Astrocyte (in vitro differentiated cells and primary cell): ENCODE measurements at regions not wholly inside any gene's neighbourhood (a gene's known extent, or its start where the extent isn't known, plus 50 kb on each side); places are given as distances from the start of the nearest gene placed in this dataset.

ENCODE experiments used
- DNase-seq: peaks from one replicate; pipeline ENCODE4 v3.0.0-alpha.2; 2010; ENCODE audit warnings: low read depth
- FAIRE-seq: peaks from 2 replicates; lab custom pipeline; 2011; peaks lifted over from hg19 to GRCh38; lab: Jason Lieb, UNC
- H2AFZ ChIP-seq: 2 replicates; pipeline ENCODE4 v1.6.0; 2012; ENCODE audit warnings: low read depth, low read length, inconsistent platforms
- H3K27ac ChIP-seq: 2 replicates; pipeline ENCODE4 v1.5.1; 2011; ENCODE audit warnings: low read depth, low read length, inconsistent platforms
- H3K27me3 ChIP-seq: 2 replicates; pipeline ENCODE4 v1.6.0; 2011; ENCODE audit warnings: low read length, inconsistent platforms; ENCODE audit not compliant: insufficient read depth
- H3K36me3 ChIP-seq: 2 replicates; pipeline ENCODE4 v1.5.1; 2011; ENCODE audit warnings: low read length, inconsistent platforms; ENCODE audit not compliant: insufficient read depth
- H3K4me1 ChIP-seq: 2 replicates; pipeline ENCODE4 v1.5.1; 2011; ENCODE audit warnings: low read length, inconsistent platforms; ENCODE audit not compliant: insufficient read depth
- H3K4me2 ChIP-seq: 2 replicates; pipeline ENCODE4 v1.6.0; 2012; ENCODE audit warnings: low read length, inconsistent platforms
- H3K4me3 ChIP-seq: 2 replicates; pipeline ENCODE4 v1.5.1; 2011; ENCODE audit warnings: low read depth, mild to moderate bottlenecking, low read length, inconsistent platforms; ENCODE audit not compliant: insufficient read depth
- H3K79me2 ChIP-seq: 2 replicates; pipeline ENCODE4 v1.6.0; 2012; ENCODE audit warnings: mild to moderate bottlenecking, low read length, inconsistent platforms; ENCODE audit not compliant: insufficient read depth
- H3K9ac ChIP-seq: 2 replicates; pipeline ENCODE4 v1.6.0; 2012; ENCODE audit warnings: mild to moderate bottlenecking, low read length, inconsistent platforms
- H3K9me3 ChIP-seq: 2 replicates; pipeline ENCODE4 v1.5.1; 2012; ENCODE audit warnings: low read depth, mild to moderate bottlenecking, low read length, inconsistent platforms; ENCODE audit not compliant: insufficient read depth
- H4K20me1 ChIP-seq: 2 replicates; pipeline ENCODE4 v1.6.0; 2012; ENCODE audit warnings: low read length, inconsistent platforms; ENCODE audit not compliant: insufficient read depth
- H3K27ac Mint-ChIP-seq: one replicate; pipeline ENCODE4 v1.8.0; 2021; ENCODE audit warnings: mild to moderate bottlenecking, mixed read lengths; ENCODE audit not compliant: unreplicated experiment
- H3K27me3 Mint-ChIP-seq: one replicate; pipeline ENCODE4 v1.8.0; 2021; ENCODE audit warnings: low read depth, mixed read lengths; ENCODE audit not compliant: unreplicated experiment
- H3K36me3 Mint-ChIP-seq: one replicate; pipeline ENCODE4 v1.8.0; 2021; ENCODE audit warnings: low read depth, mixed read lengths; ENCODE audit not compliant: unreplicated experiment
- H3K4me1 Mint-ChIP-seq: one replicate; pipeline ENCODE4 v1.8.0; 2021; ENCODE audit warnings: low read depth, mixed read lengths; ENCODE audit not compliant: unreplicated experiment
- H3K4me3 Mint-ChIP-seq: one replicate; pipeline ENCODE4 v1.8.0; 2021; ENCODE audit warnings: mild to moderate bottlenecking, moderate library complexity, mixed read lengths; ENCODE audit not compliant: unreplicated experiment
- H3K9me3 Mint-ChIP-seq: one replicate; pipeline ENCODE4 v1.8.0; 2021; ENCODE audit warnings: mild to moderate bottlenecking, mixed read lengths; ENCODE audit not compliant: unreplicated experiment
- EZH2 ChIP-seq: IDR thresholded peaks from 2 replicates; pipeline ENCODE4 v1.6.1; 2012; ENCODE audit warnings: mild to moderate bottlenecking, low read length, inconsistent platforms; ENCODE audit not compliant: insufficient read depth
- TF ChIP-seq, protein P1 (sequence below): IDR thresholded peaks from 2 replicates; pipeline ENCODE4 v1.5.1; 2011; ENCODE audit warnings: low read depth, mild to moderate bottlenecking, inconsistent platforms, low read length, moderate library complexity; ENCODE audit not compliant: insufficient read depth

DNA sequence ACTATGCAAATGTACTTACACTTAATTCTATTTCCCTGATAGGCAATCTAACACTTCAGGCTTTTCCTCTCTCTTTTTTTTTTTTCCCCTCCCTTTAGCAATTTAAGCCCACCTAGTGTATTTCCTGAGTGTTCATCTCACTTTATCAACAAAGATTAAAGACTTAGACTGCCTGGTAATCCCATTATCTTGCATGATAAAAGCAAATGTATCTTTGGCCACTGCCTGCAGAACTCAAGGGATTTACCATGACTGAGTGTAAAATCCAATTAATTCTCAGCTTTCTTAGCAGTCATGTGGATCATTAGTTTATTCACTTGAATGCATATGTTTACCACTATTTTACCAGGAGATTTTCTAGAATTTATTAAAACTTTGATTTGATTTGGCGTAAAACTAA is 1102.2 kb upstream of the GYPC start:
- no peak overlapping the region for H3K4me3 Mint-ChIP-seq
- no peak overlapping the region for H3K27ac Mint-ChIP-seq
- no peak overlapping the region for H2AFZ ChIP-seq
- no peak overlapping the region for H3K27ac ChIP-seq
- H3K9ac ChIP-seq = no peak overlapping the region
- H3K9me3 Mint-ChIP-seq = no peaks in the 10 kb centered on the region
- peaks cover 2% of the 10 kb centered on the region for H3K27me3 Mint-ChIP-seq
- no peaks in the 10 kb centered on the region for H3K4me1 ChIP-seq
- H3K27me3 ChIP-seq = no peaks in the 10 kb centered on the region
- no peaks in the 10 kb centered on the region for H3K79me2 ChIP-seq
- no peak for DNase-seq
- TF ChIP-seq EZH2 = no peak
- TF ChIP-seq, protein P1, sequence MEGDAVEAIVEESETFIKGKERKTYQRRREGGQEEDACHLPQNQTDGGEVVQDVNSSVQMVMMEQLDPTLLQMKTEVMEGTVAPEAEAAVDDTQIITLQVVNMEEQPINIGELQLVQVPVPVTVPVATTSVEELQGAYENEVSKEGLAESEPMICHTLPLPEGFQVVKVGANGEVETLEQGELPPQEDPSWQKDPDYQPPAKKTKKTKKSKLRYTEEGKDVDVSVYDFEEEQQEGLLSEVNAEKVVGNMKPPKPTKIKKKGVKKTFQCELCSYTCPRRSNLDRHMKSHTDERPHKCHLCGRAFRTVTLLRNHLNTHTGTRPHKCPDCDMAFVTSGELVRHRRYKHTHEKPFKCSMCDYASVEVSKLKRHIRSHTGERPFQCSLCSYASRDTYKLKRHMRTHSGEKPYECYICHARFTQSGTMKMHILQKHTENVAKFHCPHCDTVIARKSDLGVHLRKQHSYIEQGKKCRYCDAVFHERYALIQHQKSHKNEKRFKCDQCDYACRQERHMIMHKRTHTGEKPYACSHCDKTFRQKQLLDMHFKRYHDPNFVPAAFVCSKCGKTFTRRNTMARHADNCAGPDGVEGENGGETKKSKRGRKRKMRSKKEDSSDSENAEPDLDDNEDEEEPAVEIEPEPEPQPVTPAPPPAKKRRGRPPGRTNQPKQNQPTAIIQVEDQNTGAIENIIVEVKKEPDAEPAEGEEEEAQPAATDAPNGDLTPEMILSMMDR = no peak
- no peaks in the 10 kb centered on the region for H3K9me3 ChIP-seq
- no peaks in the 10 kb centered on the region for H3K36me3 Mint-ChIP-seq
- H3K4me3 ChIP-seq = no peak overlapping the region
- no peaks in the 10 kb centered on the region for H3K4me1 Mint-ChIP-seq
- no peak overlapping the region for H3K4me2 ChIP-seq
- H3K36me3 ChIP-seq = no peaks in the 10 kb centered on the region
- H4K20me1 ChIP-seq = no peaks in the 10 kb centered on the region
- FAIRE-seq = no peak

DNA sequence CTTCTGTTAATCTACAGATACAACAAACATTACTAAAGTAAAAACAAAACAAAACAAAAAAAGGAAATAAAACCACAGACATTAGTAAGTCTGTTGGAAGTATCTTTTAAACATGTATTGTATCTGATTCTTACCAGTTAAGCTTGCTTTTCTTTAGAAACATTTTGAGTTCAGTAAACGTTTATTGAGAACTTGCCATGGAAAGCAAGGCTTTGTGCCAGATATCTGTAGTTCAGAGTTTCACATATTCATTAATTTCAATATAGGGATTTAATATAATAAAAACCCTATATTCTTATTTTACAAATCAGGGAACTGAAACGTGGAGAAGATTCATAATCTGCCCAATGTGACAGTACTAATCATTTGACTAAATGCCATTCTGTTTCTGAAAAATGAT is 1101.0 kb upstream of the GYPC start:
- FAIRE-seq (no peak), DNase-seq (no peak)
- no peak overlapping the region for H3K4me3 ChIP-seq
- no peaks in the 10 kb centered on the region for H3K4me1 Mint-ChIP-seq
- H3K9me3 ChIP-seq = no peaks in the 10 kb centered on the region
- H3K27me3 ChIP-seq = no peaks in the 10 kb centered on the region
- H3K36me3 Mint-ChIP-seq = no peaks in the 10 kb centered on the region
- H3K27me3 Mint-ChIP-seq = peaks cover 2% of the 10 kb centered on the region
- no peaks in the 10 kb centered on the region for H4K20me1 ChIP-seq
- no peak overlapping the region for H3K27ac Mint-ChIP-seq
- H3K36me3 ChIP-seq = no peaks in the 10 kb centered on the region
- TF ChIP-seq, protein P1 = no peak
- TF ChIP-seq EZH2 = no peak
- H2AFZ ChIP-seq = no peak overlapping the region
- H3K9me3 Mint-ChIP-seq = no peaks in the 10 kb centered on the region
- no peak overlapping the region for H3K27ac ChIP-seq
- no peak overlapping the region for H3K4me3 Mint-ChIP-seq
- no peaks in the 10 kb centered on the region for H3K79me2 ChIP-seq
- H3K4me2 ChIP-seq = no peak overlapping the region
- H3K4me1 ChIP-seq = no peaks in the 10 kb centered on the region
- H3K9ac ChIP-seq = no peak overlapping the region

GRCh38 chr2:125559186-125559585 is 1096.8 kb upstream of the GYPC start:
- Histone ChIP-seq H3K27me3 (no peaks in the 10 kb centered on the region), H3K9me3 (no peaks in the 10 kb centered on the region), H3K79me2 (no peaks in the 10 kb centered on the region), H3K4me1 (no peaks in the 10 kb centered on the region), H3K4me3 (no peak overlapping the region), H4K20me1 (no peaks in the 10 kb centered on the region), H3K36me3 (no peaks in the 10 kb centered on the region), H3K4me2 (no peak overlapping the region), H3K9ac (no peak overlapping the region), H2AFZ (no peak overlapping the region), H3K27ac (no peak overlapping the region)
- DNase-seq = no peak
- no peak for FAIRE-seq
- Mint-ChIP-seq H3K27ac (no peak overlapping the region), H3K36me3 (no peaks in the 10 kb centered on the region), H3K4me1 (peaks cover 1% of the 10 kb centered on the region), H3K4me3 (no peak overlapping the region), H3K27me3 (peaks cover 2% of the 10 kb centered on the region), H3K9me3 (no peaks in the 10 kb centered on the region)
- TF ChIP-seq, protein P1 = no peak
- TF ChIP-seq EZH2 = no peak
